ENCODE measurements at regions not wholly inside any gene's neighbourhood (a gene's known extent, or its start where the extent isn't known, plus 50 kb on each side); places are given as distances from the start of the nearest gene placed in this dataset.
"Not testable (repeated sequence)": the region's sequence is repeated elsewhere in the genome, so short reads cannot be mapped to it uniquely, and the experiment has no call there.

DNA sequence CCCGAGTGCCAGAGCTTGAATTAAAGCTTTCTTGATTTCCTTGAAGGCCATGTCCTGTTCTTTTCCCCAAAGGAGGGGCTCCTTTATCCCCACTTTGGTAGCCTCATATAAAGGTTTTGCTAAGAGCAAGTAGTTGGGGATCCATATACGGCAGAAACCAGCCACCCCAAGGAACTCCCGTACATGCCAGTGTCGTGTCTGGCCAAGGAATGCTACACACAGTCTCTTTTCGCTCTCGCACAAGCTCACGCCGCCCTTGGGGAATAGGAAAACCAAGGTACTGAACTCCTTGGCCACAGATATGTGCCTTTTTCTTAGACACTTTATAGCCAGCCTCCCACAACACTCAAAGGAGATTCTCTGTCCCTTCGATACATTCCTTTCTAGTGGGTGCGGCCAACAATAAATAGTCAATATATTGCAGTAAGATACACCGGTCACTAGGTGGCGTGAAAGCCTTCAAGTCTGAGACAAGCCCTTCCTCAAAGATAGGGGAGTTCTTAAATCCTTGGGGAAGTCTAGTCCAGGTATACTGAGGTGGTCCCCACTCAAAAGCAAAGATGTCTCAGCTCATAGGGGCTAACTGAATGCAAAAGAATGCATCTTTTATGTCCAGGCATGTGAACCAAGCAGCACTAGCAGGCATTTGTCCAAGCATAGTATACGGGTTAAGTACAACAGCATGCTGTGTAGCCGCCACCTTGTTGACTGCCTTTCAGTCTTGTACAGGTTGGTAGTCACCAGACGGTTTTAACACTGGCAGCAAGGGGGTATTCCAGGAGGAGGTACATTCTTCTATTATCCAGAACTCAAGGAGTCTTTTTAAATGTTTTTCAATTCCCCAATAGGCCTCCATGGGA, 57.8 kb upstream of the XAGE1B start:
- Histone ChIP-seq H3K9me2 (ENCODE audit: insufficient read depth) (no peaks in the 10 kb centered on the region), H3K9ac (ENCODE audit: low read length) (no peak overlapping the region), H3K36me3 (ENCODE audit: control insufficient read depth in 1 of 2, insufficient read depth in 2 of 2, low read length in 2 of 2) (no peaks in the 10 kb centered on the region), H3K4me2 (ENCODE audit: low read length) (peak overlapping the region; percentile 25; the same call in 1 of the 2 replicates), H3K4me3 (replicated peaks in 1 of 2; ENCODE audit: low read depth in 1 of 2, low read length in 2 of 2) (no peak overlapping the region), H3K9me3 (ENCODE audit: control insufficient read depth in 1 of 2, insufficient read depth in 1 of 2, low read depth in 1 of 2, low read length in 2 of 2) (no peaks in the 10 kb centered on the region), H3K27me3 (ENCODE audit: insufficient read depth, low read length) (no peaks in the 10 kb centered on the region), H4K20me1 (ENCODE audit: insufficient read depth) (no peaks in the 10 kb centered on the region), H3K79me2 (ENCODE audit: insufficient read depth, low read length) (no peaks in the 10 kb centered on the region), H3K4me1 (ENCODE audit: control insufficient read depth in 1 of 2, insufficient read depth in 2 of 2, low read length in 2 of 2) (no peaks in the 10 kb centered on the region), H2AFZ (ENCODE audit: low read depth, low read length, poor library complexity, severe bottlenecking) (no peak overlapping the region), H3K27ac (ENCODE audit: low read depth, low read length) (no peak overlapping the region)
- ChIA-PET POLR2A (no interaction called here), CTCF (no interaction called here), RAD21 (ENCODE audit: low non-redundant PET in 1 of 2, low total read pairs in 2 of 2, uncharacterized antibody in 2 of 2, unreplicated experiment in 2 of 2) (no interaction called here)
- TF ChIP-seq, protein P1, sequence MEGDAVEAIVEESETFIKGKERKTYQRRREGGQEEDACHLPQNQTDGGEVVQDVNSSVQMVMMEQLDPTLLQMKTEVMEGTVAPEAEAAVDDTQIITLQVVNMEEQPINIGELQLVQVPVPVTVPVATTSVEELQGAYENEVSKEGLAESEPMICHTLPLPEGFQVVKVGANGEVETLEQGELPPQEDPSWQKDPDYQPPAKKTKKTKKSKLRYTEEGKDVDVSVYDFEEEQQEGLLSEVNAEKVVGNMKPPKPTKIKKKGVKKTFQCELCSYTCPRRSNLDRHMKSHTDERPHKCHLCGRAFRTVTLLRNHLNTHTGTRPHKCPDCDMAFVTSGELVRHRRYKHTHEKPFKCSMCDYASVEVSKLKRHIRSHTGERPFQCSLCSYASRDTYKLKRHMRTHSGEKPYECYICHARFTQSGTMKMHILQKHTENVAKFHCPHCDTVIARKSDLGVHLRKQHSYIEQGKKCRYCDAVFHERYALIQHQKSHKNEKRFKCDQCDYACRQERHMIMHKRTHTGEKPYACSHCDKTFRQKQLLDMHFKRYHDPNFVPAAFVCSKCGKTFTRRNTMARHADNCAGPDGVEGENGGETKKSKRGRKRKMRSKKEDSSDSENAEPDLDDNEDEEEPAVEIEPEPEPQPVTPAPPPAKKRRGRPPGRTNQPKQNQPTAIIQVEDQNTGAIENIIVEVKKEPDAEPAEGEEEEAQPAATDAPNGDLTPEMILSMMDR (IDR thresholded peaks at IDR 0.05 in 2 of 3, conservative IDR thresholded peaks at IDR 0.05 in 1 of 3; ENCODE audit: borderline replicate concordance in 1 of 3, insufficient read depth in 1 of 3, low read depth in 2 of 3, low read length in 2 of 3) = peak; percentile 33 to 61 (median 45); a peak in 4 of 6 replicates
- TF ChIP-seq TCF7L2 (IDR thresholded peaks at IDR 0.05; ENCODE audit: borderline replicate concordance, extremely low read depth, insufficient read depth, insufficient read length) = no peak
- peak; percentile 70 for TF ChIP-seq RAD21 (IDR thresholded peaks at IDR 0.05; ENCODE audit: low read depth)
- intact Hi-C loops (cut with micrococcal nuclease) = no loop called here
- ATAC-seq = peak; percentile 84
- DNase-seq (ENCODE audit: low read depth, low spot score) = peak; percentile 22
- no TSS peak for BruUV-seq (replicated peaks)

DNA sequence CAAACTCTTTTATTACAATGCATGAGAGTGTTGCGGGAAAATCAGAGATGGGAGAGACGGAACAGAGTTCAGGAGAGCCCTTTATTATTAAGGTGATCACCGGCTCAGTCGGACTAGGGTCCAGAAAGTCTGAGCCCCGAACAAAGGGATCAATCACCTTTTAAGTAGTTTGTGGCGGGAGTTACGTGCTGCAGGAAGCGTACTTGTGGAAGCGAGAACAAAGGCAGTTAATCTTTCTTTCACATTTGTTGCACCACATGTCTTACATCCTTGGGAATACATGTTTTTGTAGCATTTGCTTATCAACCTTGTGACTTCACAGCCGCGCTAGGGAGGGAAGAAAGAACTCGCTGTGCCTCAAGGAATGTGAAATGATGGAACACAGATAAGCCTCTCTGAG, 51.3 kb upstream of the XAGE1B start:
- H3K9me2 ChIP-seq (ENCODE audit: insufficient read depth); H3K9ac ChIP-seq (ENCODE audit: low read length); H3K79me2 ChIP-seq (ENCODE audit: insufficient read depth, low read length); H2AFZ ChIP-seq (ENCODE audit: low read depth, low read length, poor library complexity, severe bottlenecking); H4K20me1 ChIP-seq (ENCODE audit: insufficient read depth); H3K4me3 ChIP-seq (replicated peaks in 1 of 2; ENCODE audit: low read depth in 1 of 2, low read length in 2 of 2); POLR2A ChIA-PET; H3K27ac ChIP-seq (ENCODE audit: low read depth, low read length); H3K9me3 ChIP-seq (ENCODE audit: control insufficient read depth in 1 of 2, insufficient read depth in 1 of 2, low read depth in 1 of 2, low read length in 2 of 2); H3K4me1 ChIP-seq (ENCODE audit: control insufficient read depth in 1 of 2, insufficient read depth in 2 of 2, low read length in 2 of 2); RAD21 ChIA-PET (ENCODE audit: low non-redundant PET in 1 of 2, low total read pairs in 2 of 2, uncharacterized antibody in 2 of 2, unreplicated experiment in 2 of 2); H3K36me3 ChIP-seq (ENCODE audit: control insufficient read depth in 1 of 2, insufficient read depth in 2 of 2, low read length in 2 of 2); DNase-seq (ENCODE audit: low read depth, low spot score); BruUV-seq (replicated peaks); ATAC-seq; H3K4me2 ChIP-seq (ENCODE audit: low read length); H3K27me3 ChIP-seq (ENCODE audit: insufficient read depth, low read length); CTCF ChIA-PET; intact Hi-C loops (cut with micrococcal nuclease): not testable (repeated sequence)

Measured in HCT116 (cell line).